ENCODE measurements at regions not wholly inside any gene's neighbourhood (a gene's known extent, or its start where the extent isn't known, plus 50 kb on each side); places are given as distances from the start of the nearest gene placed in this dataset.

DNA sequence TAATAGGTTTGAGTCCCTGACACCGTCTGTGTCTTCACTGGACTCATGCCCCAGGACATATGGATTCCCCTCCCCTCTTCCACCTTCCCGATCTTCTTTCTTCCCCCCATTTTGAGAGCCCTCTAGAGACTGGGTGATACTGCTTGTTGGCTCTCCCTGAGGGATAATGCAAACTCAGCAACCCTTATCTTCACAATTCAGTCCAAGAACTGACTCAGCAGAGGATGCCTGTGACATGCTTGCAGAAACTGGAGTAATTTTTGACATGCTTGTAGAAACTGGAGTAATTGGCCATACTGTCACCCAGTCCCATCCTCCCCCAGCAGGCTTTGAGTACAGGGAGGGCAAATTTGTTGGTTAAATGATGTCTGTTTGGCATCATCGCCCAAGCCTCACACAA is 127.6 kb upstream of the CTTNBP2NL start:
- no peak overlapping the region for H2AFZ ChIP-seq (ENCODE audit: control insufficient read depth, low read length)
- H3K9me1 ChIP-seq (ENCODE audit: control insufficient read depth, extremely low read depth, insufficient read depth, low read length): no peaks in the 10 kb centered on the region
- H3K9me3 ChIP-seq (ENCODE audit: control insufficient read depth, low read depth, low read length): no peaks in the 10 kb centered on the region
- H3K27ac ChIP-seq (ENCODE audit: control insufficient read depth, insufficient read depth, low read length): no peak overlapping the region
- FAIRE-seq (no peak), DNase-seq (ENCODE audit: low read depth, low spot score) (no peak)
- dilution Hi-C loops (cut with MboI; ENCODE audit: extremely low pct_ligation_motif_present, low sequenced_read_pairs): no loop called here
- H3K36me3 ChIP-seq (ENCODE audit: control insufficient read depth in 2 of 2, extremely low read depth in 1 of 2, insufficient read depth in 2 of 2, low read length in 2 of 2): no peaks in the 10 kb centered on the region
- H3K4me3 ChIP-seq (ENCODE audit: control insufficient read depth in 2 of 3, extremely low read depth in 1 of 3, insufficient read depth in 2 of 3, low read depth in 1 of 3, low read length in 3 of 3): no peak overlapping the region
- TF ChIP-seq EZH2 (IDR thresholded peaks at IDR 0.05; ENCODE audit: low read length): no peak
- H4K20me1 ChIP-seq (ENCODE audit: control insufficient read depth, extremely low read depth, insufficient read depth, low read length): no peaks in the 10 kb centered on the region
- H3K4me1 ChIP-seq (ENCODE audit: control insufficient read depth, extremely low read depth, insufficient read depth, low read length): no peaks in the 10 kb centered on the region
- H3K27me3 ChIP-seq (ENCODE audit: control insufficient read depth, extremely low read depth, insufficient read depth, low read length): peaks cover 10% of the 10 kb centered on the region
- H3K9ac ChIP-seq (ENCODE audit: control insufficient read depth, extremely low read depth, insufficient read depth, low read length): no peak overlapping the region
- no peak overlapping the region for H3K4me2 ChIP-seq (ENCODE audit: control insufficient read depth, extremely low read depth, insufficient read depth, low read depth, low read length)
- no peaks in the 10 kb centered on the region for H3K79me2 ChIP-seq (ENCODE audit: control insufficient read depth, insufficient read depth, low read length)

GRCh38 chr1:112271270-112271669 is 124.7 kb upstream of the CTTNBP2NL start:
- no peak overlapping the region for H3K9ac ChIP-seq (ENCODE audit: control insufficient read depth, extremely low read depth, insufficient read depth, low read length)
- no peaks in the 10 kb centered on the region for H3K4me1 ChIP-seq (ENCODE audit: control insufficient read depth, extremely low read depth, insufficient read depth, low read length)
- TF ChIP-seq EZH2 (IDR thresholded peaks at IDR 0.05; ENCODE audit: low read length) (no peak), CTCF (optimal IDR thresholded peaks at IDR 0.05 in 1 of 3, IDR thresholded peaks at IDR 0.05 in 1 of 3, conservative IDR thresholded peaks at IDR 0.05 in 1 of 3; ENCODE audit: extremely low read depth in 1 of 3, insufficient read depth in 2 of 3, low read length in 3 of 3) (no peak)
- H3K9me3 ChIP-seq (ENCODE audit: control insufficient read depth, low read depth, low read length): no peaks in the 10 kb centered on the region
- H3K27me3 ChIP-seq (ENCODE audit: control insufficient read depth, extremely low read depth, insufficient read depth, low read length): peaks cover 3% of the 10 kb centered on the region
- no peaks in the 10 kb centered on the region for H3K9me1 ChIP-seq (ENCODE audit: control insufficient read depth, extremely low read depth, insufficient read depth, low read length)
- H3K27ac ChIP-seq (ENCODE audit: control insufficient read depth, insufficient read depth, low read length): no peak overlapping the region
- H4K20me1 ChIP-seq (ENCODE audit: control insufficient read depth, extremely low read depth, insufficient read depth, low read length): no peaks in the 10 kb centered on the region
- dilution Hi-C loops (cut with MboI; ENCODE audit: extremely low pct_ligation_motif_present, low sequenced_read_pairs): no loop called here
- DNase-seq (ENCODE audit: low read depth, low spot score): no peak
- H3K4me2 ChIP-seq (ENCODE audit: control insufficient read depth, extremely low read depth, insufficient read depth, low read depth, low read length): no peak overlapping the region
- no peaks in the 10 kb centered on the region for H3K36me3 ChIP-seq (ENCODE audit: control insufficient read depth in 2 of 2, extremely low read depth in 1 of 2, insufficient read depth in 2 of 2, low read length in 2 of 2)
- no peak overlapping the region for H3K4me3 ChIP-seq (ENCODE audit: control insufficient read depth in 2 of 3, extremely low read depth in 1 of 3, insufficient read depth in 2 of 3, low read depth in 1 of 3, low read length in 3 of 3)
- H2AFZ ChIP-seq (ENCODE audit: control insufficient read depth, low read length): no peak overlapping the region
- H3K79me2 ChIP-seq (ENCODE audit: control insufficient read depth, insufficient read depth, low read length): no peaks in the 10 kb centered on the region
- FAIRE-seq: no peak

GRCh38 chr1:112272101-112272772 is 123.8 kb upstream of the CTTNBP2NL start:
- DNase-seq (ENCODE audit: low read depth, low spot score): no peak
- Histone ChIP-seq H3K9me3 (ENCODE audit: control insufficient read depth, low read depth, low read length) (no peaks in the 10 kb centered on the region), H3K27me3 (ENCODE audit: control insufficient read depth, extremely low read depth, insufficient read depth, low read length) (peaks cover 3% of the 10 kb centered on the region), H3K36me3 (ENCODE audit: control insufficient read depth in 2 of 2, extremely low read depth in 1 of 2, insufficient read depth in 2 of 2, low read length in 2 of 2) (no peaks in the 10 kb centered on the region), H4K20me1 (ENCODE audit: control insufficient read depth, extremely low read depth, insufficient read depth, low read length) (no peaks in the 10 kb centered on the region), H3K4me2 (ENCODE audit: control insufficient read depth, extremely low read depth, insufficient read depth, low read depth, low read length) (no peak overlapping the region), H3K9ac (ENCODE audit: control insufficient read depth, extremely low read depth, insufficient read depth, low read length) (no peak overlapping the region), H2AFZ (ENCODE audit: control insufficient read depth, low read length) (no peak overlapping the region), H3K79me2 (ENCODE audit: control insufficient read depth, insufficient read depth, low read length) (no peaks in the 10 kb centered on the region), H3K4me1 (ENCODE audit: control insufficient read depth, extremely low read depth, insufficient read depth, low read length) (no peaks in the 10 kb centered on the region), H3K4me3 (ENCODE audit: control insufficient read depth in 2 of 3, extremely low read depth in 1 of 3, insufficient read depth in 2 of 3, low read depth in 1 of 3, low read length in 3 of 3) (no peak overlapping the region), H3K27ac (ENCODE audit: control insufficient read depth, insufficient read depth, low read length) (no peak overlapping the region), H3K9me1 (ENCODE audit: control insufficient read depth, extremely low read depth, insufficient read depth, low read length) (no peaks in the 10 kb centered on the region)
- dilution Hi-C loops (cut with MboI; ENCODE audit: extremely low pct_ligation_motif_present, low sequenced_read_pairs): no loop called here
- TF ChIP-seq CTCF (optimal IDR thresholded peaks at IDR 0.05 in 1 of 3, IDR thresholded peaks at IDR 0.05 in 1 of 3, conservative IDR thresholded peaks at IDR 0.05 in 1 of 3; ENCODE audit: extremely low read depth in 1 of 3, insufficient read depth in 2 of 3, low read length in 3 of 3) (no peak), EZH2 (IDR thresholded peaks at IDR 0.05; ENCODE audit: low read length) (no peak)
- no peak for FAIRE-seq
